ENCODE measurements at regions not wholly inside any gene's neighbourhood (a gene's known extent, or its start where the extent isn't known, plus 50 kb on each side); places are given as distances from the start of the nearest gene placed in this dataset.

- Histone ChIP-seq H4K20me1 (ENCODE audit: insufficient read depth) (no peaks in the 10 kb centered on the region), H3K4me3 (IDR thresholded peaks at IDR 0.05; ENCODE audit: insufficient read depth, low read depth, low read length) (no peak overlapping the region), H3K79me2 (ENCODE audit: insufficient read depth, low read depth) (no peaks in the 10 kb centered on the region), H3K9ac (no peak overlapping the region), H3K4me1 (ENCODE audit: low read depth, poor library complexity, severe bottlenecking) (no peaks in the 10 kb centered on the region), H3K4me2 (no peak overlapping the region), H3K27ac (no peak overlapping the region), H3K27me3 (ENCODE audit: insufficient read depth, low read depth) (no peaks in the 10 kb centered on the region), H3K36me3 (ENCODE audit: insufficient read depth) (no peaks in the 10 kb centered on the region), H2AFZ (ENCODE audit: low read depth) (no peak overlapping the region)
- TF ChIP-seq CTCF (conservative IDR thresholded peaks at IDR 0.05; ENCODE audit: low read depth, low read length): no peak
Measured at GRCh38 chr12:85530456-85530855, 250.4 kb downstream of the ALX1 start.

DNA sequence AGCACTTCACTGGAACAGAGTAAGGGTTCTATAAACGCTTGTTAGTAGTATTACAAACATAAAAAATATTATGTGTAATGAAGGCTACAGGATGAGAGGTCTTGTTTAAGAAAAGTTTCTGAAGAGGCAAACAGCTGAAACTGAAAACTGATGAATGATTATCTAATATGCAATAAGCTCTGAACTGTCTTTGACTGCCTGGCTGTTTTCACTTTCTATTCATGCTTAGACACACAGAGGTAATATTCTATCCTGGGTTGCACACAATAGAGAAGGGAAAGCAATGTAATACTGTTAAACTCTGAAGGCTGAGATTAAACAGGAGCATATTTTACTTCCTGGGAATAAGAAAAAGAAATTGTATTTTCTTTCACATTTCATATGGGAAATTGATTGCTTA, 251.3 kb downstream of the ALX1 start:
- no peaks in the 10 kb centered on the region for H3K4me1 ChIP-seq (ENCODE audit: low read depth, poor library complexity, severe bottlenecking)
- no peak overlapping the region for H3K4me2 ChIP-seq
- H4K20me1 ChIP-seq (ENCODE audit: insufficient read depth): no peaks in the 10 kb centered on the region
- H3K4me3 ChIP-seq (IDR thresholded peaks at IDR 0.05; ENCODE audit: insufficient read depth, low read depth, low read length): no peak overlapping the region
- H3K27ac ChIP-seq: no peak overlapping the region
- H3K27me3 ChIP-seq (ENCODE audit: insufficient read depth, low read depth): no peaks in the 10 kb centered on the region
- no peak overlapping the region for H3K9ac ChIP-seq
- no peaks in the 10 kb centered on the region for H3K79me2 ChIP-seq (ENCODE audit: insufficient read depth, low read depth)
- H2AFZ ChIP-seq (ENCODE audit: low read depth): no peak overlapping the region
- no peaks in the 10 kb centered on the region for H3K36me3 ChIP-seq (ENCODE audit: insufficient read depth)
- TF ChIP-seq CTCF (conservative IDR thresholded peaks at IDR 0.05; ENCODE audit: low read depth, low read length): no peak

- Histone ChIP-seq H3K4me2 (no peak overlapping the region), H3K4me3 (IDR thresholded peaks at IDR 0.05; ENCODE audit: insufficient read depth, low read depth, low read length) (no peak overlapping the region), H3K27me3 (ENCODE audit: insufficient read depth, low read depth) (no peaks in the 10 kb centered on the region), H3K27ac (no peak overlapping the region), H3K4me1 (ENCODE audit: low read depth, poor library complexity, severe bottlenecking) (no peaks in the 10 kb centered on the region), H4K20me1 (ENCODE audit: insufficient read depth) (no peaks in the 10 kb centered on the region), H3K79me2 (ENCODE audit: insufficient read depth, low read depth) (no peaks in the 10 kb centered on the region), H3K36me3 (ENCODE audit: insufficient read depth) (no peaks in the 10 kb centered on the region), H3K9ac (no peak overlapping the region), H2AFZ (ENCODE audit: low read depth) (no peak overlapping the region)
- TF ChIP-seq CTCF (conservative IDR thresholded peaks at IDR 0.05; ENCODE audit: low read depth, low read length): no peak
Measured at GRCh38 chr12:85549640-85550039, 269.6 kb downstream of the ALX1 start.

DNA sequence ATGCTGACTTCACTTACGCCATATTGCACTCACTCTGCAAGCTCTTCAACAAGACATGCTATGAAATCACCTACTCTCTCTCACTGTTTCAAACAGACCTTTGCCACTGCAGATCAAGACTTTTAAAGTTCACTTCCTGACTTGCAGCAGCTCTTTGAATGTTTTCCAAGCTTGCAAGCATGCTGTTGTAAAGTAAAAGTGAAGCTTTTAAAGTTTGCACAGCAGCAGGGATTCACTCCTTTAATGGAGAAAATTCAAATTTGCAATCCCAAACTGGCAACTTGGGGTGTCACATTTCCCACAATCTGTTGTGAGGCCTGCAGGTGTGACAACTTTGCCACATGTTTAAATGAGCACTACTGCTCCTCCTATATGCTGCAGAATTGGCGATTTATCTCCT, 270.9 kb downstream of the ALX1 start:
- H3K27me3 ChIP-seq (ENCODE audit: insufficient read depth, low read depth): no peaks in the 10 kb centered on the region
- H2AFZ ChIP-seq (ENCODE audit: low read depth): no peak overlapping the region
- no peaks in the 10 kb centered on the region for H3K36me3 ChIP-seq (ENCODE audit: insufficient read depth)
- no peak overlapping the region for H3K9ac ChIP-seq
- no peak overlapping the region for H3K4me3 ChIP-seq (IDR thresholded peaks at IDR 0.05; ENCODE audit: insufficient read depth, low read depth, low read length)
- no peak overlapping the region for H3K27ac ChIP-seq
- H3K4me1 ChIP-seq (ENCODE audit: low read depth, poor library complexity, severe bottlenecking): no peaks in the 10 kb centered on the region
- H3K79me2 ChIP-seq (ENCODE audit: insufficient read depth, low read depth): no peaks in the 10 kb centered on the region
- no peak for TF ChIP-seq CTCF (conservative IDR thresholded peaks at IDR 0.05; ENCODE audit: low read depth, low read length)
- H3K4me2 ChIP-seq: no peak overlapping the region
- H4K20me1 ChIP-seq (ENCODE audit: insufficient read depth): no peaks in the 10 kb centered on the region

GRCh38 chr12:85552461-85552860, 272.4 kb downstream of the ALX1 start:
- Histone ChIP-seq H3K27me3 (ENCODE audit: insufficient read depth, low read depth) (no peaks in the 10 kb centered on the region), H3K79me2 (ENCODE audit: insufficient read depth, low read depth) (no peaks in the 10 kb centered on the region), H3K9ac (no peak overlapping the region), H3K4me3 (IDR thresholded peaks at IDR 0.05; ENCODE audit: insufficient read depth, low read depth, low read length) (no peak overlapping the region), H3K4me1 (ENCODE audit: low read depth, poor library complexity, severe bottlenecking) (no peaks in the 10 kb centered on the region), H4K20me1 (ENCODE audit: insufficient read depth) (no peaks in the 10 kb centered on the region), H3K36me3 (ENCODE audit: insufficient read depth) (no peaks in the 10 kb centered on the region), H2AFZ (ENCODE audit: low read depth) (no peak overlapping the region), H3K27ac (no peak overlapping the region), H3K4me2 (no peak overlapping the region)
- TF ChIP-seq CTCF (conservative IDR thresholded peaks at IDR 0.05; ENCODE audit: low read depth, low read length): no peak

All from KMS-11 (cell line).